IMR-90 (cell line): ENCODE measurements at regions not wholly inside any gene's neighbourhood (a gene's known extent, or its start where the extent isn't known, plus 50 kb on each side); places are given as distances from the start of the nearest gene placed in this dataset.

Experiments used
- BHLHE40 ChIP-seq: fragments of 150-350 bp; IDR thresholded peaks from 2 replicates; pipeline ENCODE4 v1.6.1; 2016; ENCODE audit warnings: mild to moderate bottlenecking, low read depth, low read length
- CEBPB ChIP-seq: IDR thresholded peaks from 2 replicates; pipeline ENCODE4 v1.6.1; 2012; ENCODE audit warnings: low read depth, low read length, improper control_type of control experiment
- CHD1 ChIP-seq: IDR thresholded peaks from 2 replicates; pipeline ENCODE4 v1.6.1; 2012; ENCODE audit warnings: low read depth, low read length, improper control_type of control experiment
- MXI1 ChIP-seq: IDR thresholded peaks from 2 replicates; pipeline ENCODE4 v1.6.1; 2012; ENCODE audit warnings: low read depth, mild to moderate bottlenecking, low read length, moderate library complexity, borderline replicate concordance
- POLR2A ChIP-seq: IDR thresholded peaks from 2 replicates; pipeline ENCODE4 v1.6.1; 2012; ENCODE audit warnings: mild to moderate bottlenecking, low read depth, low read length
- RAD21 ChIP-seq: IDR thresholded peaks from 2 replicates; pipeline ENCODE4 v1.6.1; 2012; ENCODE audit warnings: low read length, improper control_type of control experiment
- RCOR1 ChIP-seq: IDR thresholded peaks from 2 replicates; pipeline ENCODE4 v1.6.1; 2012; ENCODE audit warnings: mild to moderate bottlenecking, low read length, improper control_type of control experiment; ENCODE audit not compliant: insufficient replicate concordance
- RFX5 ChIP-seq: IDR thresholded peaks from 2 replicates; pipeline ENCODE4 v1.8.0; 2012; ENCODE audit warnings: low read depth, mild to moderate bottlenecking, low read length, moderate library complexity
- SMC3 ChIP-seq: fragments of 150-350 bp; IDR thresholded peaks from 2 replicates; pipeline ENCODE4 v1.6.1; 2016; ENCODE audit warnings: low read depth, mild to moderate bottlenecking, antibody characterized with exemption, low read length, moderate library complexity
- TF ChIP-seq, protein P1 (sequence below): conservative IDR thresholded peaks from 2 replicates; pipeline ENCODE4 v1.5.1; 2012; ENCODE audit warnings: mild to moderate bottlenecking, low read depth, low read length, improper control_type of control experiment

DNA sequence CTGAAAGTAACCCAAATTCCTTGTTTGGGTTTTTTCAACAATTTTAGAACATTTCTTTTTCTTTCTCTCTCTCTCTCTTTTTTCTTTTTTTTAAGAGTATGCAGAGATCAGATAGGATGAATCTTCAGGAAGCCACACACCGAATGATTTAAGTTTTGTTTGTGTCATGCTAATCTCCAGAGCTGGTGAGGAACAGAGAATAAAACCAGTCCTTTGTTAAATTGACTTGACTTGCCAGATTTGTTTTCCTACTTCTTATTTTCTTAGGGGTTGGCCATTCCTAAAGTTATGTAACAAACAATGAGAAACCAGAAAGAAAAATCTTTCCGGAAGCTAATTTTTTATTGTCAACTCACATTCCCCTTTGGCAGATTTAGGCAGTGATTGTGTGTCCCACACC, 1669.3 kb upstream of the CDH6 start:
- TF ChIP-seq MXI1 (no peak), POLR2A (no peak), CHD1 (no peak), RFX5 (no peak), RAD21 (no peak), SMC3 (no peak), RCOR1 (no peak), BHLHE40 (no peak), CEBPB (no peak)
- TF ChIP-seq, protein P1, sequence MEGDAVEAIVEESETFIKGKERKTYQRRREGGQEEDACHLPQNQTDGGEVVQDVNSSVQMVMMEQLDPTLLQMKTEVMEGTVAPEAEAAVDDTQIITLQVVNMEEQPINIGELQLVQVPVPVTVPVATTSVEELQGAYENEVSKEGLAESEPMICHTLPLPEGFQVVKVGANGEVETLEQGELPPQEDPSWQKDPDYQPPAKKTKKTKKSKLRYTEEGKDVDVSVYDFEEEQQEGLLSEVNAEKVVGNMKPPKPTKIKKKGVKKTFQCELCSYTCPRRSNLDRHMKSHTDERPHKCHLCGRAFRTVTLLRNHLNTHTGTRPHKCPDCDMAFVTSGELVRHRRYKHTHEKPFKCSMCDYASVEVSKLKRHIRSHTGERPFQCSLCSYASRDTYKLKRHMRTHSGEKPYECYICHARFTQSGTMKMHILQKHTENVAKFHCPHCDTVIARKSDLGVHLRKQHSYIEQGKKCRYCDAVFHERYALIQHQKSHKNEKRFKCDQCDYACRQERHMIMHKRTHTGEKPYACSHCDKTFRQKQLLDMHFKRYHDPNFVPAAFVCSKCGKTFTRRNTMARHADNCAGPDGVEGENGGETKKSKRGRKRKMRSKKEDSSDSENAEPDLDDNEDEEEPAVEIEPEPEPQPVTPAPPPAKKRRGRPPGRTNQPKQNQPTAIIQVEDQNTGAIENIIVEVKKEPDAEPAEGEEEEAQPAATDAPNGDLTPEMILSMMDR, result no peak
